Mammary epithelial cell (primary cell): ENCODE measurements at regions not wholly inside any gene's neighbourhood (a gene's known extent, or its start where the extent isn't known, plus 50 kb on each side); places are given as distances from the start of the nearest gene placed in this dataset.

Experiments used
- CTCF ChIP-seq, 2 donors: IDR thresholded peaks in 1 of 2; conservative IDR thresholded peaks in 1 of 2; 2 replicates each; pipeline ENCODE4 v1.5.1; 2011 to 2012; ENCODE audit warnings: inconsistent platforms in 2 of 2, low read length in 2 of 2, mild to moderate bottlenecking in 2 of 2, control low read depth in 1 of 2, low read depth in 1 of 2; ENCODE audit not compliant: insufficient read depth in 1 of 2; ENCODE audit errors: extremely low read depth in 1 of 2
- EZH2 ChIP-seq: IDR thresholded peaks from 2 replicates; pipeline ENCODE4 v1.6.1; 2012; ENCODE audit warnings: low read length, inconsistent platforms, borderline replicate concordance

GRCh38 chr6:93759190-93759589 is 339.8 kb upstream of the EPHA7 start:
- no peak for TF ChIP-seq CTCF (conservative IDR thresholded peaks at IDR 0.05 in 1 of 2, IDR thresholded peaks at IDR 0.05 in 1 of 2; ENCODE audit: extremely low read depth in 1 of 2, insufficient read depth in 1 of 2, low read depth in 1 of 2, low read length in 2 of 2)
- TF ChIP-seq EZH2 = no peak
